NCI-H345 treated with DMSO at 0.1 percent for 48 hours (cell line): ENCODE measurements at regions not wholly inside any gene's neighbourhood (a gene's known extent, or its start where the extent isn't known, plus 50 kb on each side); places are given as distances from the start of the nearest gene placed in this dataset.
"Not testable (repeated sequence)": the region's sequence is repeated elsewhere in the genome, so short reads cannot be mapped to it uniquely, and the experiment has no call there.

ENCODE experiments used
- DNase-seq: peaks from one replicate; lab custom pipeline; 2025; ENCODE audit not compliant: unreplicated experiment; lab: John Stamatoyannopoulos, UW

DNA sequence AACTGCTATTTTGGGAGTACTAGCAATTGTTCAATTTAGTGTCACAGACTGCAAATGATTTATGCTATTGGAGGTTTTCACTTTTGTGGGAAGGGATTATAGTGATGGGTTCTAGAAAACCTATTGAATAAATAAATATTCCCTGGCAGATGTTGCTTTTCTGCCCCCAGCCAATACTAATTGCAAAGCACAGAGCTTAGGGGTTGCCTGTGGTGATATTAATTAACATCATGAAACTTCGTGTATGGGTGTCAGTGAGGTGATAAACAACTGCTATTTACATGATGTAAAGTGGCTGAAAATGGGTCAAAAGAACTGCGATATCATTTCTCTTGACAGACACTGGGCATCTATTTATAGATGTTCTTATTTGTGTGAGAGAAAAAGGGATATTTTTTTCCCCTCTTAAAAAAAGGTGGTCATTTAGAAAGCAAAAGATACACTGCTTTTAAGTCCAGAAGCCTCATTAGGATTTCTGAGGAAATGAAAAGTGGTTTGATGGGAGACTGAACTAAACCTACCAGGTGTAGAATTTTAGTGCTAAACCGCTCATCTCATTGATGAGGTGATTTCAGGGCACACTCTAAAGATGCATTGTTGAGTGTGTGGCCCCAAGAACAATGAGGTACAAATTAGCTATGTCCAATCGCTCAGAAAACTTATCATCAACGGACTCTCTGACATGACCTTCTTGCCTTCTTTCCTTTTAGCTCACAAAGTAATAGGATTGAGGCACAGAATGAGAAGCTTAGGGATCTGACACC lies 116.7 kb upstream of the CHST9 start:
- no peak for DNase-seq

DNA sequence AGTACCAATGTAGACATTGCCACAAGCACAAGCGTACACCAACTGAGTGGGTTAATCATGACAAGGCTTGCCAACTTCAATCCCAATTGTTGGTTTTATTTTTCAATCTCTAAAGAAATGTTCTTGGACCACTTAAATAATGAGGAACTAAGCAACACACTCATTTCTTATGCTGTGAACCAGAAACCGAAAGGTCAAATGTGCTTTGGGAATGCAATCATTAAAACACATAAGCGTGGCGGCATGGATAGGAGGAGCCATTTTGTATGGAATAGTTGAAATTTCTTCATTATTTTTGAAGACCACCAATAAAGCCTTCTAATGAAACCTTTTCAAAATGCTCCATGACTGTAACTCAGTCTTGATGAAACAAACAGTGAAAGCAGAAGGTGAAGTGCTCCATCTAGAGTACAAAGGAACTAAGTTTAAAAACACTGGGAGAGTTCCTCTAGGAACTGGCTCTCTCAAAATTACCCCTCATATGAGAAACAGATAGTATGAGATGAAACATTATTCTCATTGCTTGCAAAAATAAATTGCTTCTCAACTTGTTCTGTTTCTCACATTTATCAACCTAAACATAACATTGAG lies 113.2 kb upstream of the CHST9 start:
- peak; percentile 27 for DNase-seq

DNA sequence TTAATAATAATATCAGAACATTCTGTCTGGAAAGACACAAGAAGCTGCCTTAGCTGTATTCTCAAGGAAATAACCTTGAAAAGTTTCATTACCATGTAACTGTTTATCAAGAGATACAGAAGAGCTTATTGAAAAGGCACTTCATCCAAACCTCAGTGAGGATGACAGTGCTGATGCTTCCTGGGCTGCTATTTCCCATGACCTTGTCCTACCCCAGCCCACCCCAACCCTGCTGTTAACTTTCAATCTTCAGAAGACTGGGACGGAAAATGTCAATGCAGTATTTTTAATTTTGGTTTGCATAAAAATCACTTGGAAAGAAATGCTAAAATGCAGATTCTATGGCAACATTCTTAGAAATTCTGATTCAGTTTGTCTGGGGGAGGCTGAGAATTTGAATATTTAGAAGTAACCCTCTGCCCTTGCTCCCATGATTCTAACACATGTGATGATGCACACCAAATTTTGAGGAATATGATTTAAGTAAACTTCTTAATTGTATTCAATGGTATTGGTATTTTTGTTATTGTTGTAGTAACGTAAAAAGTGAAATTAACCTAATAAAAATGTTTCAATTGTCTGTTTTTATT lies 101.0 kb upstream of the CHST9 start:
- not testable (repeated sequence) for DNase-seq

DNA sequence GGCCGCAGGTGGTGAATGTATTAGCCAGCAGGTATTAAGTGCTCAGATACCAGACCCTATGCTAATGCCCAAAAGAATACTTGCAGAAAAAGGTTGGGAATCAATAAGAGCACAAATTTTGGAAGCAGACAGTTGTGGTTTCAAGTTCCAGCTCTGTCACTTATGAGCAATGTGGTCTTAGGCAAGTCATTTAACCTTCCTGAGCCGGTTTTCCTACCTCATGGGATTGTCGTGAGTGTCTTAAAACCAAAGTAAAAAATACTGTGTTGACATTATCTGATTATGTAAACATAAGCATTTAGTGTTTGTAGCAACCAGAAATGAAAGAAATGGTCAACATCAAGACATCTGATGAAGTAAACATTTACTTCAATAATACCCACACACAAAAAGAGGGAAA lies 93.0 kb upstream of the CHST9 start:
- no peak for DNase-seq

DNA sequence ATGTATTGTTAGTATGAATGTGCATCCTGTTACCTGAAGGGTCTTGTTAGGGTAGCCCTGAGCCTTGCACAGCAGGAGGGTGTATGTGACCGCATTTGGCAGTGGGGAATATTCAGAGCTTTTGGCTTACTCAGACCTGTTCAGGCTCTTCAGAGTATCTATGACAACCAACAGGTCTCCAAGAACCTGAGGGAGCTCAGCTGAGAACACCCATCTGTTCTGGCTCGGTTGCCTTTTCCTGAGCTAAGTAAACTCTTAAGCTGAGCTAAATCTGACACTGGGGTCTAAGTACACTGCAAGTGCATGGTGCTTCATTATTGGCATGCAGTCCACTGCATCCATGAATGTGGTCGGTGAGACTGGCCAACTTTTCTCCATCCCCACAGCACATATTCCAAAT lies 92.4 kb upstream of the CHST9 start:
- DNase-seq: no peak

DNA sequence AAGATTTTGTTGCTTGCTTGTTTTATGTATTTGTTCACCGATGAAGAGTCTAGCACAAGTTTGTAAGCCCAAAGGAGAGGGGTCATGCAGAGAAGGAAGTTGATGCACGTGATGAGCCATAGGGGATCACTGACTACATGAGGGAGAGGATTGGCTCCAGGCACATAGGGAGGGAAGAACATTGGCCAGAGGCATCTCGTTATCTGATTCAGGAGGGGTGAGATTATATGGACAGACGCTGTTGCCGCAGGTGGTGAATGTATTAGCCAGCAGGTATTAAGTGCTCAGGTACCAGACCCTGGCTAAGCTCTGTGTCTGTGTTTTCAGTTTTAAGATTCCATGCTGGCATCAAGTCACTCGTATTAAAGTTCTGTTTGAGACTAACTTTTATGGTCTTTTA lies 91.8 kb upstream of the CHST9 start:
- DNase-seq: no peak

DNA sequence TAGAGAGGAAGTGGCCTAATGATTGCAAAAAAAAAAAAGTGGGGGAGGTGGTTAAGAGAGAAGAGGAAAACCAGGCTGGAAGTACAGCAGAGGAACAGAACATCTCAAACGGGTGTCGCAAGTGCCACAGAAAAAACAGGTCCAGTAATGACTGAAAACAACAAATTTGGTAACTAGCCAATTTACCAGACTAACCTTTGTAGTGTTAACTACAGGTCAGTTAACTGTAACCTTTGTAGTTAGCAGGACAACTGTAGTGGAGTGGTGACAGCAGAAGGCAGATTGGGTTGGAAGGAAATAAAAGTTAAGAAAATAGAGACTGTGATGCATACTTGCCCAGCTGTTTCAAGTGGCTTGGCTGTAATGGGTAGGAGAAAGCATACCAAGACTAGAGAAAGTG lies 91.4 kb upstream of the CHST9 start:
- DNase-seq: no peak

DNA sequence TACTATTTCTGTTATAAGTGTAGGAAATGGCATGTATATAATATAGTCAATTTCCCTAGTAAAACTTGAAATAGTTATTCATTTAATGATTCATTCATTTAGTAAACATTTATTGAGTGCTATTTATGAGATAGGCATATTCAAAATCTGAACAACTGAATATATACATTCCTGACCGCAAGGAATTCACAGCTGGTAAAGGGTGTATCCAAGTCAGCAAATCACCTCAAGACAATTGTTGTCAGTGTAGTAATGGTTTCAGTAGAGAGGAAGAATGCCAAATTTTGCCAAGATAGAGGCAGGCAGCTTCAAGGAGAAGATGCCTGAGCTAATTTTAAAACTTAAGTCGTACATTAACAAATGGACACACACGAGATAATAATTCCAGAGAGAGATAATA lies 89.8 kb upstream of the CHST9 start:
- DNase-seq: no peak

DNA sequence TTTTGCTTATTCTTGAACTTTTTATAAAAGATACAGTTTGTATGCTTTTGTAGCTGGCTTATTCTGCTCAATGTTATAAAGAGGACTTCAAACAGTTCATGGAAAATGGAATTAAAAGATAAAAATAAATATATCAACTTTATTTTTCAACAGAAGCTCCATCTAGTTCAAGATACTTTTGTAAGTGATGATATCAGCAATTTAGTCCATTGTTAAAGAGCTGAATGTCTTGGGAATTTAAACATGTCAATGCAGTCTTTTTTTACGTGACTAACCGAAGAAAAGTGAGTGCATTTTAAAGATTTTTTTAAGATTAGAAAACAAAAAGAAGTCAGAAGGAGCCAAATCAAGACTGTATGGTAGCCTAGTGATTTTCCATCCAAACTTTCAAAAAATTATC lies 85.4 kb upstream of the CHST9 start:
- no peak for DNase-seq

DNA sequence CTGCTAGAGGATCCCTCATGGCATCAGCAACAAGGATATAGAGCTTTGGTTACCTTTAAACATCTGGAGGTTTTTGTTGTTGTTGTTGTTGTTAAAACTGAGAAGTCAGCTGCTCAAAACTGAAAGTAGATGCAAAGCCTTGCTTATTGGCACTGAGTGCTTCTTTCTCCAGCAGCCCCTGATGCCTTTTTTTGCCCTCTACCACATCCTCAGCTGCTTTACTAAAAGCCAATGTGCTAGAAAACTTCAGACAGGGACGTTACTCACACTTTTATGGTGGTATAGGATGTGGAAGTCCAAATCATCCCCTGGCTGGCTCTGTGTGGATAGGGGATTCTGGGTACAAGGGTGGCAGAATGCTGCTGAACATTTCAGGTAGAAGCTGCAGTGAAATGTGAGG lies 78.3 kb upstream of the CHST9 start:
- DNase-seq: no peak

DNA sequence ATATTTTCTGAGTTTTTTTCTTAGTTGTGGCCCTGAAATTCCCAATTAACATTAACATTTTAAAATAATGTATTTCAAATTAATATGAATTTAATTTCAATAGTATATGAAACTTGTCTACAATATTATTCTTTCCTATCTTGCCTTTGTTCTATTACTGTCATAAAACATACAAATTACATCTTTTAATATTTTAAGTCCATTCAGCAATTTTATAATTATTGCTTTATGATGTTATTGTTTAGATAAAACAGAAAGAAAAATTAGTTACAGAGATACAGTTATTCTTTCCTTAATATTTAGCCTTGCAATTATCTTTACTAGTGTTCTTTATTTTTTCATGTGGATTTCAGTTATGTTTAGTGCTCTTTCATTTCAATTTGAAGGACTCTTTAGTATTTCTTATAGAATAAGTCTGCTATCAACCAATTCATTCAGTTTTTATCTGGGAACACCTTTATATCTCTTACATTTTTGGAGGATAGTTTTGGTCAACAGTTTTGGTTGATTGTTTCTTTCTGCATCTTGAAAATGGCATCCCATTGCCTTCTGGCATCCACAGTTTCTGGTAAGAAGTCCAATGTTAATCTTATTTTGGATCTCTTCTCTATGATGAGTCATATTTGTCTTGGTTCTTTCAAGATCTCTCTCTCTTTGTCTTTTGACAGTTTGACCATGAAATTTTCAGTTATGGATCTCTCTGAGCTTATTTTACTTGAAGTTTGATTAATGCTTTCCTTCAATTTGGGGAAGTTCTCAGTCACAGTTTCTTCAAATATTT lies 76.9 kb upstream of the CHST9 start:
- DNase-seq: no peak

DNA sequence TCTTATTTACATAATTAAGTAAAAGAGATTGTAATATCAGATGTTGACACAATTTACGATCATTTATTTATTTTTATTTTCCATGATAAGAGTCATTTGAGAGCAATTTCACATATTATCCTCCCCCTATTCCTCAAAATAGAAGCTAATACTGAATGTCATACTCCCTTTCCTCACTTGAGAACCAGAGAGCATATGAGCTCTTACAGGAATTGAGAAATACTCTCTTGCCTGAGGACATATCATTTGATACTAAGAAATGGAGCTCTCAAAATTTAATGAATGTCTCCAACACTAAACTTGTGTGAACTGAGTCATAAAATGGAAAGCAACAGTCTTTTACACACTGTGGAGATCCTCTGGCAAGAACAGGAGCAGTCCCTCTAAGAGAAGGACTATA lies 68.5 kb upstream of the CHST9 start:
- DNase-seq: no peak

DNA sequence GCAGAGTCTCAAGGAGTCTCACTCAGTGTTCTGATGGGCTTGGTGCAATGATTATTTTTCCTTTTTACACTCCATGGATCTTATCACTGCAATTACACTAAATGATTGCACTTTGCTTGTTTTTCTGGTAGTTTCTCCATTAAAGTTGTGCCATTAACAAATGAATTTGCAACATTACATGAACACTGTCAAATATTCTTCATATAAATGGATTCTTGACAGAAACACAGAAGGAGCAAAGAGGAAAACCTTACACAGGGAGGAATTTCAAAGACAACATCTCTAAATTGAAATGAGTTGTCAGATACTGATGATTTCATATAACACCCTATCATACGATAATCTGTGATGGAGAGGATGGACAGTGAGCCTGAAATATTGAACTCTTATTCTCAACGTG lies 65.4 kb upstream of the CHST9 start:
- no peak for DNase-seq

DNA sequence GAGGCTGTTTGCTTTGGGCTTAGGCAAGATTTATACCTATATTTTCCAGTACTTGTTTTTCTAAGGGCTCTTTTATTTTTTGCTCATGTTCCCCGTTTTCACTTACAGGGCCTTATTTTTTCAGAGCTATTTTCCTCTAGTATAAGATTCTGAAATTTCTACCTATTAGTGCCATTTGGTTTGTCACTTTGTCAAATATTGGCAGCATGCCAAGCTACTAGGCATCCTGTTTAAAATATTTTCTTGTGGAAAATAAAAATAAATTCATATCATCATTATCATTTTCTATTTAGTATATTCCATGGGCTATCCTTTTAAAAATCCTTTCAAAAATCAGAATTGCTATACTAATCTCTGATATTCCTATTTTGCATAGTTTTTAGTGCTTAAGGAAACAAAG lies 64.8 kb upstream of the CHST9 start:
- no peak for DNase-seq

DNA sequence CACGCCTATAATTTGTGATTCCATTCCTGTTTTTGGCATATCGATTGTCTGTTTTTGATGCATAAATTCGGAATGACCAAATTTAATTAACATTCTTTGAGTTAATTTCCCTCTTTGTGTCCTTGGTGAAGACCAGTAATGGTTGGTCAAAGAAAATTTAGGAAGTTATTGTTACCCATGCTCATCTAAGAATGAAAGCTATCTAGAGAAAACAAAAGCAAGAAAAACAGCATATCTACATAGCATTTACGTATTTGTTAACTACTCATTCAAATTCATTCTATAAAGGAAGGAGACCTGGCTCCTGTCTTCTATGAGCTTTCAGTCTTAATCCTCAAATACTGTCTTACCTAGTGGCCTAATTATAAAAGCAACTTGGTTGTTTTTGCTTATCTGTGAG lies 59.2 kb upstream of the CHST9 start:
- DNase-seq: no peak

DNA sequence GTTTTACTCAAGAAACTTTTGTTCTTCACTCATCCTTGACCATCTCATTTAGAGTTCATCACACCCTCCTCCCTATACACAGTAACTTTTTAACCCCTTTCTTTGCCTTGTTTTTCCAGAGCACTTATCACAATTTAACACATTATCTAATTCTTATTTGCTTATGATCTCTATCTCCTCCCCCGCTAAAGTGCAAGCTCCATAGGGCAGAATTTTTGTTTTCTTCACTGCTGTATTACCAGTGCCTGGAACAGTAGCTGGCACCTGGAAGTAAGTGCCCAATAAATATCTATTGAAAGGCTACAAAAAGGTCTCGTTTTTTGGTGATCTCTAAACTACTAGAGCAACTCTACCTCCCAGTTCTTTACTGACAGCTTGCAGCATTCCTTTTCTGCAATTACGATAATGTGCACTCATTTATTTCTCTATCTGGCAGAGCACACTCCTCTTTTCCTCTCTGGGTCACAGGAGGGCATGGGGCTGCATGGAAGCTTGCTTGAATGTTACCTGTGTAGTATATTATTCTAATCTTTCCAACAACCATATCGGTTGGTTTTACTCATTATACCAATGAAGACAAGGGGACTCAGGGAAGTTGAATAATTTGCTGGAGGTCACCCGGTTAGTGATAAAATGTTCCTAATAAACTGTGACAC lies 57.4 kb upstream of the CHST9 start:
- no peak for DNase-seq

DNA sequence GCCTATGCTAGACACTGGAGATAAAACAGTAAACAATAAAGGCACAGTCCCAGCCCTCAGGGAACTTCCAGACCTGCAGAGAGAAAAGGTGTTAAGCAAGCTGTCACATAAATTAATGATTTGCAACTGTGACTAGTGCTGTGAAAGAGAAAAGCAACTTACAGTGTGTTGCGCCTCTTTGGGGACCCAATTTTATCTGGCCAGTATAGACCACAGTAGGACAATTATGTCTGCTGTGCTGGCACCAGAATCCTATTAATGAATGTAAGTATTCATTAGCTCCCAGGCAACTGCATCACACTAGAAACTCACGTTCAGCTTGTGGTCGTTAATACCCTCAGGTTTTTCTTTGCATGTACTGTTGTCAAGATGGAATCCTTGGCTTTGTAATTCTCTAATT lies 55.3 kb upstream of the CHST9 start:
- no peak for DNase-seq

DNA sequence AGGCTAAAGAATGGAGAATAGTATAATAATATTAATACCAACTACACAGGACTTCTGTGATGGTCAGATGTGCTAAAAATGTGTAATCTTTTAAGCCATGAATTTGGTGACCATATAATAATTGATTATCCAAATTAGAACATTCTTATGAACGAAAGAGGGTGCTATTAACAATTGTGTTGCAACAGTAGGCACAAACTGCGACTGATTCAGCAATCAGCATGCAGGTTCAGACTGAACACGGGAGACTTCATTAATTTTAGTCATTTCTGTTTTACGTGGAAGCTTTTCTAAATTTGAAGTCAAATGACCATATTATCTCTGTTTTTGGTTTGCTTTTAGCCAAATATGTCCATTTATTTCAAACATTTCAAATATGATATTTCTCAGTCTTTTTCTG lies 54.6 kb upstream of the CHST9 start:
- no peak for DNase-seq

DNA sequence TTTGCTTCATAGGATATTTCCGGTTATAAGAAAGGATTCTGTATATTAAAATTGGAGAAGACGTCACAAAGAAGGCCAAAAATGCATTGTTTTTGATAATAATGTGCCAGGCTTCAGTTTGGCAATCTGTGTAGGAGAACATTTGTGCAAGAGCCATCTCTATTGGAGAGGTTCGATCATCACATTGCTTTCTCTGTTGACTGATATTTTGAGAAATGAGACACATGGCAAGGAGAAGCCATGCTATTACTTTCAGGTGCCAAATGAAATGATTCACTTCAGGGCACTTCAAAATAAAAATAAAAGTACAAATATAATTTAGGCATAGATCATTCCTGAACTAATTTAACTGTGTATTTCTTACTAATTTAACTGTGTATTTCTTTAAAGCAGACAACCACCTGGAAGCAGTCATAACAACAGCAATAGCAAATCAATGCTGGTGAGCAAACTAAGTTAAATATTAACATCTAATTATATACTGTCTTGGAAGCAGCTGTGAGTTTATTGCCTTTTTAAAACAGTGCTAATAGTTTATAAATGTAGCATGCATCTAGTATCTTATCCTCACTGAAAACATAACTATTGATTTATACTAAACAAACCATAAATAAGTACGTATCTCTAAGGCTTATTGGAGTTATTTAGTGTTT lies 50.2 kb upstream of the CHST9 start:
- no peak for DNase-seq
